Stimulated activated naive B cell treated with anti-CD40 and anti-IgM and Interleukin-4, amounts not matched to agents 10 μg/mL and 1 μg/mL and 100 μg/mL, for 72 hours (primary cell): ENCODE measurements at regions not wholly inside any gene's neighbourhood (a gene's known extent, or its start where the extent isn't known, plus 50 kb on each side); places are given as distances from the start of the nearest gene placed in this dataset.
"Not testable (repeated sequence)": the region's sequence is repeated elsewhere in the genome, so short reads cannot be mapped to it uniquely, and the experiment has no call there.

Source experiments
- ATAC-seq, 2 donors: fragments of 150-1000 bp; cut with Tn5 transposase; replicated peaks; 2 replicates each; pipeline ENCODE4 v1.10.0; 2021; ENCODE audit warnings: moderate library complexity in 1 of 2
- DNase-seq: peaks from one replicate; pipeline ENCODE4 v3.0.0; 2021
- H3K27ac Mint-ChIP-seq: one replicate; pipeline ENCODE4 v1.8.0; 2022; ENCODE audit warnings: mild to moderate bottlenecking, mixed read lengths
- H3K27me3 Mint-ChIP-seq, 2 donors: one replicate each; pipeline ENCODE4 v1.8.0; 2022; ENCODE audit warnings: mixed read lengths in 2 of 2
- H3K36me3 Mint-ChIP-seq, 2 donors: one replicate each; pipeline ENCODE4 v1.8.0; 2022; ENCODE audit warnings: mixed read lengths in 2 of 2, mild to moderate bottlenecking in 1 of 2
- H3K4me1 Mint-ChIP-seq, 2 donors: one replicate each; pipeline ENCODE4 v1.8.0; 2022; ENCODE audit warnings: mixed read lengths in 2 of 2, mild to moderate bottlenecking in 1 of 2
- H3K4me3 Mint-ChIP-seq, 2 donors: one replicate each; pipeline ENCODE4 v1.8.0; 2022; ENCODE audit warnings: mild to moderate bottlenecking in 2 of 2, mixed read lengths in 2 of 2, moderate library complexity in 1 of 2
- H3K9me3 Mint-ChIP-seq, 2 donors: one replicate each; pipeline ENCODE4 v1.8.0; 2022; ENCODE audit warnings: mixed read lengths in 2 of 2, mild to moderate bottlenecking in 1 of 2

GRCh38 chr12:131431126-131431655 is 279.7 kb upstream of the SFSWAP start:
- H3K27ac Mint-ChIP-seq, ATAC-seq, H3K9me3 Mint-ChIP-seq, H3K36me3 Mint-ChIP-seq, H3K4me1 Mint-ChIP-seq, H3K4me3 Mint-ChIP-seq, DNase-seq: not testable (repeated sequence)
- H3K27me3 Mint-ChIP-seq: peaks cover 28 to 56% of the 10 kb centered on the region in 2 donors

- Mint-ChIP-seq H3K9me3 (peaks cover 0 to 4% of the 10 kb centered on the region in 2 donors), H3K27me3 (peaks cover 33 to 68% of the 10 kb centered on the region in 2 donors), H3K4me1 (peaks cover 5 to 6% of the 10 kb centered on the region in 2 donors), H3K27ac (no peak overlapping the region), H3K36me3 (no peaks in the 10 kb centered on the region), H3K4me3 (no peak overlapping the region)
- ATAC-seq: peak; percentile 51 to 52
- no peak for DNase-seq
Measured at GRCh38 chr12:131432532-131433260, 278.2 kb upstream of the SFSWAP start.

GRCh38 chr12:131434208-131435125 is 276.4 kb upstream of the SFSWAP start:
- Mint-ChIP-seq H3K36me3 (no peaks in the 10 kb centered on the region), H3K4me3 (no peak overlapping the region), H3K9me3 (peaks cover 0 to 4% of the 10 kb centered on the region in 2 donors), H3K27me3 (peaks cover 27 to 65% of the 10 kb centered on the region in 2 donors), H3K27ac (no peak overlapping the region), H3K4me1 (peaks cover 5 to 6% of the 10 kb centered on the region in 2 donors)
- ATAC-seq (peak in 1 of 2 donors; percentile 38), DNase-seq (no peak)

- Mint-ChIP-seq H3K27ac (no peak overlapping the region), H3K27me3 (peaks cover 24 to 43% of the 10 kb centered on the region in 2 donors), H3K36me3 (no peaks in the 10 kb centered on the region), H3K4me3 (no peak overlapping the region), H3K4me1 (peaks cover 3% of the 10 kb centered on the region in 2 donors), H3K9me3 (peaks cover 0 to 3% of the 10 kb centered on the region in 2 donors)
- DNase-seq: no peak
- ATAC-seq: no peak
Measured at GRCh38 chr12:131436922-131437705, 273.8 kb upstream of the SFSWAP start.

GRCh38 chr12:131437706-131438492 is 273.0 kb upstream of the SFSWAP start:
- Mint-ChIP-seq H3K9me3 (peaks cover 0 to 3% of the 10 kb centered on the region in 2 donors), H3K27ac (no peak overlapping the region), H3K27me3 (peaks cover 21 to 37% of the 10 kb centered on the region in 2 donors), H3K4me1 (no peaks in the 10 kb centered on the region), H3K36me3 (no peaks in the 10 kb centered on the region), H3K4me3 (no peak overlapping the region)
- ATAC-seq (no peak), DNase-seq (no peak)

GRCh38 chr12:131438493-131438835 is 272.4 kb upstream of the SFSWAP start:
- not testable (repeated sequence) for H3K27ac Mint-ChIP-seq, H3K36me3 Mint-ChIP-seq, H3K4me1 Mint-ChIP-seq, H3K9me3 Mint-ChIP-seq, DNase-seq, ATAC-seq, H3K4me3 Mint-ChIP-seq
- H3K27me3 Mint-ChIP-seq: peaks cover 21 to 37% of the 10 kb centered on the region in 2 donors

- DNase-seq (no peak), ATAC-seq (no peak)
- H3K4me1 Mint-ChIP-seq: no peaks in the 10 kb centered on the region
- peaks cover 21 to 37% of the 10 kb centered on the region in 2 donors for H3K27me3 Mint-ChIP-seq
- H3K9me3 Mint-ChIP-seq: peaks cover 0 to 3% of the 10 kb centered on the region in 2 donors
- H3K4me3 Mint-ChIP-seq: no peak overlapping the region
- H3K36me3 Mint-ChIP-seq: no peaks in the 10 kb centered on the region
- no peak overlapping the region for H3K27ac Mint-ChIP-seq
Measured at GRCh38 chr12:131438881-131439280, 272.0 kb upstream of the SFSWAP start.

- not testable (repeated sequence) for H3K4me3 Mint-ChIP-seq, ATAC-seq, H3K4me1 Mint-ChIP-seq, DNase-seq, H3K9me3 Mint-ChIP-seq, H3K27ac Mint-ChIP-seq, H3K36me3 Mint-ChIP-seq
- peaks cover 16 to 29% of the 10 kb centered on the region in 2 donors for H3K27me3 Mint-ChIP-seq
Measured at GRCh38 chr12:131439752-131440151, 271.1 kb upstream of the SFSWAP start.

GRCh38 chr12:131440209-131441059 is 270.5 kb upstream of the SFSWAP start:
- H3K9me3 Mint-ChIP-seq, DNase-seq, H3K27ac Mint-ChIP-seq, H3K36me3 Mint-ChIP-seq, H3K4me1 Mint-ChIP-seq, H3K4me3 Mint-ChIP-seq: not testable (repeated sequence)
- peak in 1 of 2 donors; percentile 23 for ATAC-seq
- H3K27me3 Mint-ChIP-seq: peaks cover 12 to 24% of the 10 kb centered on the region in 2 donors

- no peak for DNase-seq
- Mint-ChIP-seq H3K27ac (no peak overlapping the region), H3K4me1 (no peaks in the 10 kb centered on the region), H3K4me3 (no peak overlapping the region), H3K36me3 (no peaks in the 10 kb centered on the region), H3K9me3 (peaks cover 0 to 3% of the 10 kb centered on the region in 2 donors), H3K27me3 (peaks cover 7 to 19% of the 10 kb centered on the region in 2 donors)
- no peak for ATAC-seq
Measured at GRCh38 chr12:131441060-131441396, 269.9 kb upstream of the SFSWAP start.

GRCh38 chr12:131441638-131442336 is 269.1 kb upstream of the SFSWAP start:
- peaks cover 0 to 3% of the 10 kb centered on the region in 2 donors for H3K9me3 Mint-ChIP-seq
- no peak for DNase-seq
- ATAC-seq: no peak
- H3K4me1 Mint-ChIP-seq: no peaks in the 10 kb centered on the region
- H3K27ac Mint-ChIP-seq: no peak overlapping the region
- peaks cover 4 to 12% of the 10 kb centered on the region in 2 donors for H3K27me3 Mint-ChIP-seq
- H3K4me3 Mint-ChIP-seq: no peak overlapping the region
- H3K36me3 Mint-ChIP-seq: no peaks in the 10 kb centered on the region

- no peak for DNase-seq
- peaks cover 0 to 3% of the 10 kb centered on the region in 2 donors for H3K9me3 Mint-ChIP-seq
- no peaks in the 10 kb centered on the region for H3K4me1 Mint-ChIP-seq
- no peak overlapping the region for H3K27ac Mint-ChIP-seq
- no peak overlapping the region for H3K4me3 Mint-ChIP-seq
- H3K27me3 Mint-ChIP-seq: peaks cover 0 to 5% of the 10 kb centered on the region in 2 donors
- ATAC-seq: no peak
- H3K36me3 Mint-ChIP-seq: no peaks in the 10 kb centered on the region
Measured at GRCh38 chr12:131442337-131442918, 268.5 kb upstream of the SFSWAP start.
